ENCODE measurements at regions not wholly inside any gene's neighbourhood (a gene's known extent, or its start where the extent isn't known, plus 50 kb on each side); places are given as distances from the start of the nearest gene placed in this dataset.

GRCh38 chr7:18210788-18211187 is 183.1 kb upstream of the PRPS1L1 start:
- Mint-ChIP-seq H3K9me3 (ENCODE audit: unreplicated experiment) (no peaks in the 10 kb centered on the region), H3K4me1 (ENCODE audit: low read depth, unreplicated experiment) (peaks cover 20% of the 10 kb centered on the region), H3K4me3 (ENCODE audit: unreplicated experiment) (no peak overlapping the region), H3K27ac (ENCODE audit: unreplicated experiment) (no peak overlapping the region), H3K27me3 (ENCODE audit: unreplicated experiment) (no peaks in the 10 kb centered on the region), H3K36me3 (ENCODE audit: unreplicated experiment) (no peaks in the 10 kb centered on the region)
- no peak for TF ChIP-seq CTCF (IDR thresholded peaks at IDR 0.05; ENCODE audit: partially characterized antibody, unreplicated experiment)
- DNase-seq = no peak

- DNase-seq = no peak
- TF ChIP-seq CTCF (IDR thresholded peaks at IDR 0.05; ENCODE audit: partially characterized antibody, unreplicated experiment) = no peak
- no peaks in the 10 kb centered on the region for H3K9me3 Mint-ChIP-seq (ENCODE audit: unreplicated experiment)
- H3K27ac Mint-ChIP-seq (ENCODE audit: unreplicated experiment) = no peak overlapping the region
- no peaks in the 10 kb centered on the region for H3K27me3 Mint-ChIP-seq (ENCODE audit: unreplicated experiment)
- no peaks in the 10 kb centered on the region for H3K36me3 Mint-ChIP-seq (ENCODE audit: unreplicated experiment)
- H3K4me1 Mint-ChIP-seq (ENCODE audit: low read depth, unreplicated experiment) = peaks cover 20% of the 10 kb centered on the region
- no peak overlapping the region for H3K4me3 Mint-ChIP-seq (ENCODE audit: unreplicated experiment)
Measured at GRCh38 chr7:18212308-18212707, 184.7 kb upstream of the PRPS1L1 start.

- H3K9me3 Mint-ChIP-seq (ENCODE audit: unreplicated experiment) = no peaks in the 10 kb centered on the region
- DNase-seq = no peak
- H3K4me3 Mint-ChIP-seq (ENCODE audit: unreplicated experiment) = no peak overlapping the region
- no peak overlapping the region for H3K27ac Mint-ChIP-seq (ENCODE audit: unreplicated experiment)
- TF ChIP-seq CTCF (IDR thresholded peaks at IDR 0.05; ENCODE audit: partially characterized antibody, unreplicated experiment) = no peak
- no peaks in the 10 kb centered on the region for H3K27me3 Mint-ChIP-seq (ENCODE audit: unreplicated experiment)
- peaks cover 20% of the 10 kb centered on the region for H3K4me1 Mint-ChIP-seq (ENCODE audit: low read depth, unreplicated experiment)
- no peaks in the 10 kb centered on the region for H3K36me3 Mint-ChIP-seq (ENCODE audit: unreplicated experiment)
Measured at GRCh38 chr7:18212758-18213157, 185.1 kb upstream of the PRPS1L1 start.

DNA sequence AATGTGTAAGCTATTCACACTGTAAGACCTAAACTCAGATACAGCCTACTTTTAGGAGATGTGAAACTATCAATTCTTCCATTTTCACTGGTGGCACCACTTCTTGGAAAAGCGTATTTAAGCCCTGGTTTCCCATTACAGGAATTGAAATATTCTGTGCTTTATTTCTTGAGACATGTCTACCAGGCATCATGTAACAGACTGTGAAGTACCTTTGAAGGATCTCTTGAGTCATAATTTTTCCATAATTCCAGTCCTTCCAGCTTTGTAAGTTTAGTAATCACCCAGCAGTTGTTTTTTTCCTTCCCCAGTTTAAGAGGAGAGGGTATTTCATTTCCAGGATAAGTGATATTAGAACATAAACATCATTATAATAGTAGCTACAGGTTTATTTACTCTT is 186.0 kb upstream of the PRPS1L1 start:
- Mint-ChIP-seq H3K9me3 (ENCODE audit: unreplicated experiment) (no peaks in the 10 kb centered on the region), H3K36me3 (ENCODE audit: unreplicated experiment) (no peaks in the 10 kb centered on the region), H3K4me3 (ENCODE audit: unreplicated experiment) (peak overlapping the region; percentile 20), H3K4me1 (ENCODE audit: low read depth, unreplicated experiment) (peaks cover 20% of the 10 kb centered on the region), H3K27ac (ENCODE audit: unreplicated experiment) (no peak overlapping the region), H3K27me3 (ENCODE audit: unreplicated experiment) (no peaks in the 10 kb centered on the region)
- TF ChIP-seq CTCF (IDR thresholded peaks at IDR 0.05; ENCODE audit: partially characterized antibody, unreplicated experiment) = no peak
- DNase-seq = no peak

DNA sequence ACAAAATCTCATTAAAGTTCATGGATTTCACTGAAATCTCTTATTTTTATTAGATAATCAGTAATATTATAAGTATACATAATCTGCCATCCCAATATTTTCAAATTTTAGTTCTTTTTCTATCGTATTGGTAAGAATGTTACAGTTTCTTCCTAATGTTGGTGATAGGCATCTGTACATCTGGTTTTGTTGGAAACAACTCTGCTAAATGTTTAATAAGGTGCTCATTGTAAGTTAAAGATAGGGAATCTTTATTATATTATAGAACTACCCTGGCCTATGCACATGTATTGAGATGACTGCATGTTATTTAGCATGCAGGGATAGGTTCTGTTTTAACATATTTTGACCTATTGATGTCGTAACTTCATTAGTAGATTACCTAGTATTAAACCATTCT is 188.6 kb upstream of the PRPS1L1 start:
- Mint-ChIP-seq H3K27ac (ENCODE audit: unreplicated experiment) (no peak overlapping the region), H3K9me3 (ENCODE audit: unreplicated experiment) (no peaks in the 10 kb centered on the region), H3K4me3 (ENCODE audit: unreplicated experiment) (no peak overlapping the region), H3K4me1 (ENCODE audit: low read depth, unreplicated experiment) (peaks cover 20% of the 10 kb centered on the region), H3K36me3 (ENCODE audit: unreplicated experiment) (no peaks in the 10 kb centered on the region), H3K27me3 (ENCODE audit: unreplicated experiment) (no peaks in the 10 kb centered on the region)
- no peak for DNase-seq
- no peak for TF ChIP-seq CTCF (IDR thresholded peaks at IDR 0.05; ENCODE audit: partially characterized antibody, unreplicated experiment)

Measured in glutamatergic neuron (in vitro differentiated cells).